GM19468 (cell line): ENCODE measurements at regions not wholly inside any gene's neighbourhood (a gene's known extent, or its start where the extent isn't known, plus 50 kb on each side); places are given as distances from the start of the nearest gene placed in this dataset.

Source experiments
- ATAC-seq: cut with Tn5 transposase; IDR thresholded peaks from one replicate; pipeline ENCODE4 v1.9.1; 2021; ENCODE audit warnings: mild to moderate bottlenecking, moderate library complexity, moderate number of reproducible peaks; ENCODE audit not compliant: unreplicated experiment; ENCODE audit errors: extremely low read depth

- ATAC-seq: no peak
Measured at GRCh38 chr2:59585655-59586054, 967.8 kb downstream of the BCL11A start.

DNA sequence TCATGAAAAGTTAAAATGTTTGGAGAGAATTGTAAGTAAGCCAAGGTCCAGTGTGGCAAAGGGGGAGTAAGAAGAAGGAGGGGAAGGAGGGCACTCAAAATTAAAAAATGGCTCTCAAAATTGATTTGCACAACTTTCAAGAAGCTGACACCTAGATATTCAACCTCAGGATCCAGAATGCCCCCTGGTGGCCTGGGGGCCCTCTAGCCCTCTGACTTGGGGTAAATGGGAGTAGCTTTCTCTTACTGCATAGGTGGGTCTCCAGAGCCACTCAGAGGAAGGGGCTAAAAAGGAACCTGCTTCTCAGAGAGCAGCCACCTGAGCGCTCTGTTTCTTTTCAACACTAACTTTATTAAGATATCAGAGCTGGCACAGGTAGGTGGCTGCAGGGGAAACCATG, 968.5 kb downstream of the BCL11A start:
- ATAC-seq: no peak

GRCh38 chr2:59583173-59583765, 970.2 kb downstream of the BCL11A start:
- ATAC-seq: no peak

DNA sequence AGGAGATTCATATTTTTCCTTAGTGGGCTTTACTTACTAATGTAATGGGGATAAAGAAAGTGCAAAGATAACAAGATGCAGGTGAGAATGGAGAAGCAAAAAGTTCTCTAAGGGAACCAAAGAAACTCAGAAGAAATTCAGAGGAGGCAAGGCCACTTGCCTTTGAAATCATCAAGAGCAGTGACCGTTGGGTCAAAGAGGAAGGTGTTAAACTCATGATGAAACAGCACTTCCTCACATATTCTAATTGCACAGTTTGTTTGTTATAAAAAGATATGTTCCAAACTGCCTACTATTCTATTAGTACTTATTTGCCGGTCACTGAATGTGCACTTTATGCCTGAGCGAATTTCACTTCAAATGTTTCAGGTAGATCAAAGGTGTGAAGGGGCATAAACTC, 975.1 kb downstream of the BCL11A start:
- no peak for ATAC-seq

GRCh38 chr2:59575191-59575590, 978.3 kb downstream of the BCL11A start:
- ATAC-seq: no peak

DNA sequence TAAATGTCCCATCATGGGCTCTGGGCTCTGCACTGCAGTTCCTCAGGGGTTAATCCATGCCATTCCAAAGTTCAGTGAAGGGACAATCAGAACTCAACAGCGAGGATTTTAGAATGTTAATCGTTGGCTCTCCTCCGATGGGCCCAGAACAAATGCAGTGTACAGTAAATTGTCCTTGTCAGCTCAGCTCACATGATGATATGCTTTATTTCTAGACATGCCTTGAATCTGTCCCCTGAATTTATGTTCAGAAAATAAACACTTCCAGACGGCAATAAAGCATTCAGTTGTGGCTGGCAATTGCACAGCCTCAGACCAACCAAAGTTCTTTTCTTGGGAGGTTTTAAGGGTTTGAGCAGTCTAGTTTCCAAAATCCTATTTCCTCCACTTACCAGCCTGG, 981.2 kb downstream of the BCL11A start:
- ATAC-seq: no peak

DNA sequence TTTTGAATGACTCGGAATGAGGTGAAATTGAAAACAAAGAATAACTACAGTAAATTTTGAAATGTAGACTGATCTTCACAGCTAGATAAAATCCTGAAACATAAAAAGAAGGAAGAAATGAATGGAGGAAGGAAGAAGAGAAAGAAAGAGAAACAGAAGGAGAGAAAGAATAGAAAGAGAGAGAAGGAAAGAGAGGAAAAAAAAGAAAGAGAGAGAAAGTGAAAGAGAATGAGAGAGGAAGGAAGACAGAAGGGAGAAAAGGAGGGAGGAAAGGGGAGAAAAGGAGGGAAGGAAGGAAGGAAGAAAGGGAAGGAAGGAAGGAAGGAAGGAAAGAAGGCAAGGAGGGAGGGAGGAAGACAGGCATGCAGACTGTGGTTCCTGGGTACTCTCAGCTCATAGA, 982.6 kb downstream of the BCL11A start:
- ATAC-seq: no peak

DNA sequence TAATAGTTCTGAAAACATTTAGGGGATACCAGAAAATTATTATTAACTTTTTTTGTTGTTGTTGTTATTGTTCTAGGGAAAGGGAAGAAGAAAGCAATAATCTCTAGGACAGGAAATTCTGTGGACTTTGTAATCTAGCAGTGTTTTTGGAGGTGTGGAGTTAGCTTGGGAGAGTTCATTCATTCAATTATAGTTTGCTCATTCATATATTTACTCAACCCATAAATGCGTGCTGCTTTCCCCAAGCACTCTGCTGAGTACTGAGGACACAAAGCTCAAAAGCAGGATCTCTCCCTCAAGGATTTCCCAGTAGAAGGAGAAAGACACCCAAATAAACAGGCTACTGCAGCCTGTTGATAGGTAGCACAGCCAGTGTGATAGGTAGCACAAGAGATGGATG, 984.3 kb downstream of the BCL11A start:
- no peak for ATAC-seq

- no peak for ATAC-seq
Measured at GRCh38 chr2:59568461-59568860, 985.0 kb downstream of the BCL11A start.

DNA sequence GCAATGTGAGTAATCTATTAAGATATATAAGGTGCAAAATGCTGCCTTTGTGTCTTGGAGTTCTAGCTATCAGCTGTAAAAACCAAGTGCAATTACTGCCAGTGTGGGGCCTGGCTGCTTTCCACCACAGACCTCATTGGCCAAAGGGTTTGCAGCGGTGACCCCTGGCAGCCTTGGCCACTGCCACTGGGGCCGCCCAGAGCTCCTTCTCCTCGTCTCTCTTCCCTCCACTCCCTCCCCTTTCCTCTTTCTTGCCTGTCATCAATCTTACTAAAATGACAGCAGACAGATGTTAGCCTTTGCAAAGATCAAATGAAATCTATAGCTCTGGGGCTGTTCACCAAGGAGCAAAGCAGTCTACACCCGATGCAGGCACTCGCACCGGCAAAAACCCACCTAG, 986.3 kb downstream of the BCL11A start:
- no peak for ATAC-seq

GRCh38 chr2:59566739-59567138, 986.7 kb downstream of the BCL11A start:
- no peak for ATAC-seq

DNA sequence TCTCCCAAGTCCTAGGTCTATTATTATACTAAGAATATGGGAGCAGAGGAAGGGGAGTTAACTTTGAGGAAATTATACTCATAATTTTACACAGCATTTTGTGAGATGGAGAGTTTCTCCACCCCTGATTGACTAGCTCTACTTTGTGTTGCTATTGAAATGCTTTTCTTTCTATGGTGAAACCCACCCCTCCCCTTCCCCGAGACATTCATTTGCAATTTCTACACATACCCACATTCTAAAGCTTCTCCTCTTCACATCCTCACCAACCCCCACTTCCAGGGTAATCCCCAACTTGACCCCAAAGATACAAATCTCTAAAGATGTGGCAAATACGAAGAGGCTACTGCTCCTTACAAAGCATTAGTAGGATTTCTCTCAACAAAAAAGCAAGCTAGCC, 992.2 kb downstream of the BCL11A start:
- ATAC-seq: no peak

DNA sequence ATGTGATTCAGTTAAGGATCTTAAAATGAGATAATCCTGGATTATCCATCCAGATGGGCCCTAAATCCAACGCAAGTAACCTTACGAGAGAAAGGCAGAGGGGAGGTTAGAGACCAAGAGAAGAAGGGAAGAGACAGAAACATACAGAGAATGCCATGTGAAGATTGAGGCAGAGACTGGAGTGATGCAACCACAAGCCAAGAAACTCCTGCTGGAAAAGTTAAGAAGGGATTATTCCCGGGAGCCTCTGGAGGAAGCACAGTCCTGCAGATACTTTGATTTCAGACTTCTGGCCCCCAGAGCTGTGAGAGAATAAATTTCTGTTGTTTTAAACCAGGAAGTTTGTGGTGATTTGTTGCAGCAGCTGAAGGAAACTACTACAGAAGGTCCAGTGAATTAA, 992.7 kb downstream of the BCL11A start:
- ATAC-seq: no peak

DNA sequence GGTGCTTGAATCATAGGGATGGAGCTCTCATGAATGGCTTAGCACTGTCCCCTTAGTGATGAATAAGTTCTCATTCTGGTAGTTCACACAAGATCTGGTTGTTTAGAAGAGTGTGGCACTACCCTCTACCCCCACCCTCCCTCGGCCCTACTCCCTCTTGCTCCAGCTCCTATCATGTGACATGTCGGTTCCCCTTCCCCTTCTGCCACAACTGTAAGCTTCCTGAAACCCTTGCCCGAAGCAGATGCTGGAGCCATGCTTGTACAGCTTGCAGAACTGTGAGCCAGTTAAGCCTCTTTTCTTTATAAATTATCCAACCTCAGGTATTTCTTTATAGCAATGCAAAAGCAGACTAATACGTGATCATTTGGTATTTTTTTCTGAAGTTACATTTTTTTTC, 1012.6 kb downstream of the BCL11A start:
- no peak for ATAC-seq

GRCh38 chr2:59538398-59538911, 1015.0 kb downstream of the BCL11A start:
- no peak for ATAC-seq

DNA sequence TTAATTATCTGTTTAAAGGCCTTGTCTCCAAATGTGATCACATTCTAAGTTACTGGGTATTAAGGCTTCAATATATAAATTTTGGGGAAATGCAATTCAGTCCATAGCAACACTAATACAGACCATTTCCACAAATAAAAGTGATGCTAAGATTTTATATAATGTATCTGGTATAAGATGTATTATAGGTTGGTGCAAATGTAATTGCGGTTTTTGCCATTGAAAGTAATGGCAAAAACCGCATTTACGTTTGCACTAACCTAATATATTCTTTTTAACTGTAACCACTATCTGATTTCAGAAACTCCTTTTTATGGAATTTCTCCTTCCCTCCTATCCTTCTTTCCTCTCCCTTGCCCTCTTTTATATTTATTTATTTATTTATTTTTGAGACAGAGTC, 1020.6 kb downstream of the BCL11A start:
- no peak for ATAC-seq

DNA sequence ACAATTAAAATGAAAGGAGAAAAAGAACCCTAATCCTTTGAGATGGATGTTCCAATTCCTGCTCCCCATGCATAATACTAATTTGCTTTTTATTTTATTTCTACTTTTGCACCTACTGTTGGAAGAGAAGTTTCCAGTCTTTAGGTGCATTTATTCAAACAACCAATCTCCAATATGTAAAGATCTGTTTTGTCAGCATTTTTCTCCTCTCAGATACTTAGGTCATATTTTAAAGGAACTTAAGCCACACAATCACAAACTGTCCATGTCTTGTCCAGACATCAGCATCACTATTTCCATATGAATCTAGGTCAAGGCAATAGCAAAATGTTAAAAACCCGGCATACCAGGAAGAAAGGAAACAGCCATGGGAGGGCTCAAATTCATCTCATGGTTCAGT, 1023.2 kb downstream of the BCL11A start:
- no peak for ATAC-seq

DNA sequence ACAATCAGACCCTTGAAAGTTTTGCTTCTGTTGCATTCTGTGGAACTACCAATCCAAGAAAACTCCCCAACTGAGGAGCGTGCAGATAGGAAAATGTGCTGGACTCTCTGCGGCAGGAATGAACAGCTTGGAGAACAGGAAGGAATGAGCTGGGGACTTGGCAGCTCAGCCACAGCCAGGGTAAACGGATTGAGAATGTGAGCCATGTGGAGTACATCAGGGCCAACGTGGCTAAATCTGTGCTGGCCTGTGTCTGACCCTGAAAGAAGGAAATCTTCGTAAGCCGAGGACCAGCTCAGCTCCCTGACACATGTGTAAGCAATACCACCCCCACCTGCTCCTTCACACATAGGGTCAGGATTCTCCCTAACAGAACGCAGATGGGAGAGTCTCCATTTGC, 1023.7 kb downstream of the BCL11A start:
- ATAC-seq: no peak

- no peak for ATAC-seq
Measured at GRCh38 chr2:59528525-59528924, 1024.9 kb downstream of the BCL11A start.

DNA sequence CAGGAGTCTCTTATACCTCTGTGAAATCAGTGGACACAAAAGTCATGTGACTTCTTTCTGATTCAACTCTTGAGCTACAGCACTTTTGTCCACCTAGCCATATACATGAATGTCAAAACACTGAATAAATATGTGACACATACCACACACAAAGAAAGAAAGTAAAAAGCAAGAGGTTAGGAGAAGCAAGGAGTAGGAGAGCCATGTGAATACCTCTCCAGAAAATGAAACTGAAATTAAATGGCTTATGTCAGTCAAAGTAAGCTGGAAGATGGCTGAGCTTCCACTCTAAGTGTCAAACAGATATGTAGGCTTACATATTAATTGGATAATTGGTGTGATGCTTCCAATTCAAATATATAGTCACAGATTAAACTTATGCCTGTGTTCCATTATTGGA, 1050.5 kb downstream of the BCL11A start:
- ATAC-seq: no peak

GRCh38 chr2:59490994-59491393, 1062.5 kb downstream of the BCL11A start:
- no peak for ATAC-seq

GRCh38 chr2:59490192-59490591, 1063.3 kb downstream of the BCL11A start:
- ATAC-seq: no peak

GRCh38 chr2:59484673-59485072, 1068.8 kb downstream of the BCL11A start:
- no peak for ATAC-seq
